Thoracic aorta (tissue), 2 donors: ENCODE measurements at regions not wholly inside any gene's neighbourhood (a gene's known extent, or its start where the extent isn't known, plus 50 kb on each side); places are given as distances from the start of the nearest gene placed in this dataset.

ENCODE experiments used
- ATAC-seq: fragments of 150-250 bp; one replicate; pipeline ENCODE4 v1.8.0; 2017; ENCODE audit warnings: low read depth; ENCODE audit not compliant: insufficient number of reproducible peaks, low FRiP score
- DNase-seq: peaks from one replicate; pipeline ENCODE4 v3.0.0-alpha.2; 2020; ENCODE audit warnings: low spot score
- H3K27ac ChIP-seq, 2 donors: fragments of 200-600 bp; sonication (generic); 1 replicate in 1 of 2; 2 replicates in 1 of 2; pipeline ENCODE4 v1.5.1; 2016; ENCODE audit warnings: mild to moderate bottlenecking in 2 of 2, moderate library complexity in 2 of 2
- H3K27me3 ChIP-seq: fragments of 200-600 bp; sonication (generic); replicated peaks from 2 replicates; pipeline ENCODE4 v1.6.0; 2016; ENCODE audit warnings: mild to moderate bottlenecking; ENCODE audit not compliant: insufficient read depth
- H3K36me3 ChIP-seq: fragments of 200-600 bp; sonication (generic); one replicate; pipeline ENCODE4 v1.5.1; 2016
- H3K4me1 ChIP-seq, 2 donors: fragments of 200-600 bp; sonication (generic); 1 replicate in 1 of 2; 2 replicates in 1 of 2; pipeline versions ENCODE4 v1.5.1 to v1.6.0; 2016; ENCODE audit warnings: low read depth in 2 of 2, mild to moderate bottlenecking in 1 of 2; ENCODE audit not compliant: control insufficient read depth in 1 of 2
- H3K4me3 ChIP-seq: fragments of 200-600 bp; sonication (generic); 2 replicates; pipeline ENCODE4 v1.5.1; 2016; ENCODE audit warnings: mild to moderate bottlenecking
- H3K9me3 ChIP-seq: fragments of 200-600 bp; sonication (generic); 2 replicates; pipeline ENCODE4 v1.5.1; 2016
- TF ChIP-seq, protein P1 (sequence below): fragments of 200-600 bp; sonication (generic); IDR thresholded peaks from one replicate; pipeline ENCODE4 v1.5.1; 2019; ENCODE audit warnings: antibody characterized with exemption

DNA sequence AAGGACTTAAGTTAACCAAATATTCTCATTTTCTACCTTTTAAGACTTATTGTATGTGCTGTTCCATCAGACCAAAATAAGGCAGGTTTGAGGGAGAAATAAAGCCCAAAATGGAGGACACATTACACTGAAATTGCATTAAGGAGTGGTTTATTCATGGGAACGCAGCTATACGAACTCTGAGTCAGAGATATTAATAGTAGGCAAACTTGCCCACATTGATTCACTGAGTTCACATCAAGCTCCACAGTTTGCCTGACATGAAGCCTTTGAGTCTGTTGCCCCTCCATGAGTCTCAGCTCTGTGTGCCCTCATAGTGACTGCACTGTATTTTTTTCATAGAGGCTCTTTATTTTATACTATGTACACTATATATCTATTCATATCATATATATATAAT, 135.0 kb upstream of the SNX2 start:
- DNase-seq: no peak
- ATAC-seq: no peak
- Histone ChIP-seq H3K9me3 (no peaks in the 10 kb centered on the region), H3K27ac (no peak overlapping the region), H3K4me3 (no peak overlapping the region), H3K4me1 (no peaks in the 10 kb centered on the region), H3K36me3 (no peaks in the 10 kb centered on the region), H3K27me3 (no peaks in the 10 kb centered on the region)
- TF ChIP-seq, protein P1, sequence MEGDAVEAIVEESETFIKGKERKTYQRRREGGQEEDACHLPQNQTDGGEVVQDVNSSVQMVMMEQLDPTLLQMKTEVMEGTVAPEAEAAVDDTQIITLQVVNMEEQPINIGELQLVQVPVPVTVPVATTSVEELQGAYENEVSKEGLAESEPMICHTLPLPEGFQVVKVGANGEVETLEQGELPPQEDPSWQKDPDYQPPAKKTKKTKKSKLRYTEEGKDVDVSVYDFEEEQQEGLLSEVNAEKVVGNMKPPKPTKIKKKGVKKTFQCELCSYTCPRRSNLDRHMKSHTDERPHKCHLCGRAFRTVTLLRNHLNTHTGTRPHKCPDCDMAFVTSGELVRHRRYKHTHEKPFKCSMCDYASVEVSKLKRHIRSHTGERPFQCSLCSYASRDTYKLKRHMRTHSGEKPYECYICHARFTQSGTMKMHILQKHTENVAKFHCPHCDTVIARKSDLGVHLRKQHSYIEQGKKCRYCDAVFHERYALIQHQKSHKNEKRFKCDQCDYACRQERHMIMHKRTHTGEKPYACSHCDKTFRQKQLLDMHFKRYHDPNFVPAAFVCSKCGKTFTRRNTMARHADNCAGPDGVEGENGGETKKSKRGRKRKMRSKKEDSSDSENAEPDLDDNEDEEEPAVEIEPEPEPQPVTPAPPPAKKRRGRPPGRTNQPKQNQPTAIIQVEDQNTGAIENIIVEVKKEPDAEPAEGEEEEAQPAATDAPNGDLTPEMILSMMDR: no peak

DNA sequence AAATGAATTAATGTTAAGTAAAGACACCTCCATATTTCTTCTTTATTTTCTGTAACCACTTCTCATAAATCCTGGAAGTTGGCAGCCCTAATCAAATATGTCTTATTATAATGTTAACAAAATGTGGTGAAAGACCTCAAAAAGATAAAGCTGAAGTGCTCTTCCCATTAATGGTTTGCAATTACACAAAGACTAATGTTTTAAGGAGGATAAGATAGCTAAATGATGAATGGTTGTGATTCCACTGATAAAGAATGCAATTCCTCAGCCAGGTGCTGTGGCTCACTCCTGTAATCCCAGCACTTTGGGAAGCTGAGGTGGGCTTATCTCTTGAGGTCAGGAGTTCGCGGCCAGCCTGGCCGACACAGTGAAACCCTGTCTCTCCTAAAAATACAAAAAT, 125.8 kb upstream of the SNX2 start:
- Histone ChIP-seq H3K4me3 (no peak overlapping the region), H3K4me1 (no peaks in the 10 kb centered on the region), H3K27me3 (no peaks in the 10 kb centered on the region), H3K9me3 (no peaks in the 10 kb centered on the region), H3K36me3 (no peaks in the 10 kb centered on the region), H3K27ac (no peak overlapping the region)
- TF ChIP-seq, protein P1: no peak
- no peak for DNase-seq
- ATAC-seq: no peak

- no peaks in the 10 kb centered on the region for H3K36me3 ChIP-seq
- no peak overlapping the region for H3K4me3 ChIP-seq
- H3K9me3 ChIP-seq: no peaks in the 10 kb centered on the region
Measured at GRCh38 chr5:122653087-122654017, 121.5 kb upstream of the SNX2 start.

GRCh38 chr5:122656160-122656559, 118.7 kb upstream of the SNX2 start:
- TF ChIP-seq, protein P1: no peak
- no peaks in the 10 kb centered on the region for H3K27me3 ChIP-seq
- no peak overlapping the region for H3K27ac ChIP-seq
- H3K4me1 ChIP-seq: no peaks in the 10 kb centered on the region
- no peak overlapping the region for H3K4me3 ChIP-seq
- DNase-seq (no peak), ATAC-seq (no peak)
- H3K36me3 ChIP-seq: no peaks in the 10 kb centered on the region
- H3K9me3 ChIP-seq: no peaks in the 10 kb centered on the region

More at GRCh38 chr5:122653087-122654017, 121.5 kb upstream of the SNX2 start:
- Histone ChIP-seq H3K4me1 (no peaks in the 10 kb centered on the region), H3K27ac (no peak overlapping the region), H3K27me3 (no peaks in the 10 kb centered on the region)
- DNase-seq (no peak), ATAC-seq (no peak)
- TF ChIP-seq, protein P1: no peak

- no peaks in the 10 kb centered on the region for H3K36me3 ChIP-seq
- no peak overlapping the region for H3K4me3 ChIP-seq
- H3K9me3 ChIP-seq: no peaks in the 10 kb centered on the region
- ATAC-seq (no peak), DNase-seq (no peak)
- TF ChIP-seq, protein P1: no peak
- H3K4me1 ChIP-seq: no peaks in the 10 kb centered on the region
- no peak overlapping the region for H3K27ac ChIP-seq
- no peaks in the 10 kb centered on the region for H3K27me3 ChIP-seq
Measured at GRCh38 chr5:122656577-122656976, 118.3 kb upstream of the SNX2 start.
